Right atrium auricular region (tissue), 2 donors: ENCODE measurements at regions not wholly inside any gene's neighbourhood (a gene's known extent, or its start where the extent isn't known, plus 50 kb on each side); places are given as distances from the start of the nearest gene placed in this dataset.

Experiments used
- DNase-seq: peaks from one replicate; pipeline ENCODE4 v3.0.0-alpha.2; 2019; ENCODE audit warnings: low spot score
- H3K27ac ChIP-seq, 2 donors: fragments of 200-600 bp; sonication (generic); 1 replicate in 1 of 2; 2 replicates in 1 of 2; pipeline ENCODE4 v1.5.1; 2016 to 2019
- H3K27me3 ChIP-seq, 2 donors: fragments of 200-600 bp; sonication (generic); one replicate each; pipeline versions ENCODE4 v1.5.1 to v1.6.0; 2017 to 2019
- H3K36me3 ChIP-seq: fragments of 200-600 bp; sonication (generic); one replicate; pipeline ENCODE4 v1.5.1; 2016
- H3K4me1 ChIP-seq, 2 donors: fragments of 200-600 bp; sonication (generic); one replicate each; pipeline versions ENCODE4 v1.5.1 to v1.6.0; 2017 to 2019
- H3K4me3 ChIP-seq, 2 donors: fragments of 200-600 bp; sonication (generic); 1 replicate in 1 of 2; 2 replicates in 1 of 2; pipeline ENCODE4 v1.5.1; 2017 to 2019; ENCODE audit warnings: mild to moderate bottlenecking in 1 of 2, moderate library complexity in 1 of 2
- H3K9me3 ChIP-seq, 2 donors: fragments of 200-600 bp; sonication (generic); one replicate each; pipeline ENCODE4 v1.5.1; 2019
- TF ChIP-seq, protein P1 (sequence below), 2 donors: fragments of 200-600 bp; sonication (generic); IDR thresholded peaks; one replicate each; pipeline ENCODE4 v1.5.1; 2019; ENCODE audit warnings: antibody characterized with exemption in 2 of 2

DNA sequence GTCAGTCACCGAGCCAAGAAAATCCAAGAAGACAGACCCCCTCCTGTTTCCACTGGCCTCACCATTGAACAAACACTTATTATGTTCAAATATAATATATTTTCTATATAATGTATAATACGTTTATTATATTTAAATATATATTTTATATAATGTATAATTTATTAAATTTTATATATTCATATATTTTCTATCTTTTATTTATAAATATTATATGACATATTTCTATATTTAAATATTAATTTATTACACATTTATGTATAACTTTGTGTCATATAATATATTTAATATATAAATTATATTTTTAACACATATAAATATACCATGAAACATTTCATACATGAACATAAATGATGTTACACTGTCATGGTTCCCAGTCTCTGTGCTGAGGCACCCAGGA, 60.9 kb upstream of the RMDN2 start:
- no peak for DNase-seq
- Histone ChIP-seq H3K36me3 (no peaks in the 10 kb centered on the region), H3K27ac (no peak overlapping the region), H3K4me1 (peaks cover 0 to 20% of the 10 kb centered on the region in 2 donors), H3K27me3 (no peaks in the 10 kb centered on the region), H3K4me3 (no peak overlapping the region), H3K9me3 (peaks cover 0 to 4% of the 10 kb centered on the region in 2 donors)
- TF ChIP-seq, protein P1, sequence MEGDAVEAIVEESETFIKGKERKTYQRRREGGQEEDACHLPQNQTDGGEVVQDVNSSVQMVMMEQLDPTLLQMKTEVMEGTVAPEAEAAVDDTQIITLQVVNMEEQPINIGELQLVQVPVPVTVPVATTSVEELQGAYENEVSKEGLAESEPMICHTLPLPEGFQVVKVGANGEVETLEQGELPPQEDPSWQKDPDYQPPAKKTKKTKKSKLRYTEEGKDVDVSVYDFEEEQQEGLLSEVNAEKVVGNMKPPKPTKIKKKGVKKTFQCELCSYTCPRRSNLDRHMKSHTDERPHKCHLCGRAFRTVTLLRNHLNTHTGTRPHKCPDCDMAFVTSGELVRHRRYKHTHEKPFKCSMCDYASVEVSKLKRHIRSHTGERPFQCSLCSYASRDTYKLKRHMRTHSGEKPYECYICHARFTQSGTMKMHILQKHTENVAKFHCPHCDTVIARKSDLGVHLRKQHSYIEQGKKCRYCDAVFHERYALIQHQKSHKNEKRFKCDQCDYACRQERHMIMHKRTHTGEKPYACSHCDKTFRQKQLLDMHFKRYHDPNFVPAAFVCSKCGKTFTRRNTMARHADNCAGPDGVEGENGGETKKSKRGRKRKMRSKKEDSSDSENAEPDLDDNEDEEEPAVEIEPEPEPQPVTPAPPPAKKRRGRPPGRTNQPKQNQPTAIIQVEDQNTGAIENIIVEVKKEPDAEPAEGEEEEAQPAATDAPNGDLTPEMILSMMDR (IDR thresholded peaks at IDR 0.05), result no peak

DNA sequence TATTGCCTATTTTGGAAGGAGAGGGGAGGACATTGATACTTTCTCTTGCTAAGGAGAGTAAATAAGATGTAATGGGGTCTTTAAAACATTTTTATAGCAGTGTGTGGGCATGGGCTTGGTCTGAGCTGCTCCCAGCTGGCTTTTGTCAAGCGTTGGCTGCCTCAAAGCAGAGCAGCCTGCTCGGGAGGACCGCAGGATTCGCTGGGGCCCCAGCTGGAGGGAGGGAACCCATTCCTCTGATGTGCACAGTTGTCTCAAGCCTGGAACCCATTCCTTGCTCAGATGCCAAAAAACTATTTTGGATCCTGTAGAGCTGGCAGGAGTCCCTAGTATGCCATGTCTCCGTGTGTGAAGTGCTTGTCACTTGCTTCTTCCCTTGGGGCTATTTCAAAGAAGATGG, 59.4 kb upstream of the RMDN2 start:
- Histone ChIP-seq H3K4me3 (no peak overlapping the region), H3K27me3 (no peaks in the 10 kb centered on the region), H3K4me1 (peaks cover 0 to 22% of the 10 kb centered on the region in 2 donors), H3K27ac (no peak overlapping the region), H3K9me3 (no peaks in the 10 kb centered on the region), H3K36me3 (no peaks in the 10 kb centered on the region)
- DNase-seq, result no peak
- TF ChIP-seq, protein P1 (IDR thresholded peaks at IDR 0.05), result no peak

DNA sequence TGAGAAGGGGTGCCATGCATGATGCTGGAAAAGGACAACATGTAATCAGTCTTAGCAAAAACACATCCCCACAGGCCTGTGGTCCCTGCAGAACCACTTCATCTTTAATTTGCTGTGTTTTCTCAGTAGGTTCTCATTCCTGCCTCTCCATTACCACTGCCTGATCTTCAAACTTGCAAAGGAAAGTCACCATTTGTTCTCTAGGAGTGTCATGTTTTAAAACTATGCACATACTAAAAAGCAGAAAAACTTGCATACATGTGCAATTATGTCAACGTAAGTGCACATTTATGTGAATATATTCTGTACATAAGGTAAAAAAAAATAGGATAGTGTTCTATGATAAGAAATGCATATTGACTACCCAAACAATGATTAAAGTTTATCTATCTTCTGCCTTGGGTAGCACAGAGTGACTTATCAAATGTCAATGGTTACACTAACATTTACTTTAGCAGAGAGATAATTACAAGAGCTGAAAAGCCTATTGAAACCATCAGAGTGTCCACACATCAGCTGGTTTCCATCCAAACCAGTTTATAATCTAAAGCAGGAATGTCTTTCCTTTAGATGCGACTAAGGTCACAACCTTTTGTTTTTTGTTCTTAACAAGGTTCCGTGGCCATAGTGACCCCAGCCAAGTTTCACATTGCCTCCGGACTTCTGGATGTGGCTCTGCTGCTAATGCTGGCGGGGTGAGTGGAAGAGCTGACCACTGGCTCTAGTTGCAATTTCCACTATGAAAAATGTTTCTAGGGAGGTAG, 58.7 kb upstream of the RMDN2 start:
- peaks cover 0 to 27% of the 10 kb centered on the region in 2 donors for H3K4me1 ChIP-seq
- no peak overlapping the region for H3K27ac ChIP-seq
- TF ChIP-seq, protein P1 (IDR thresholded peaks at IDR 0.05), result no peak
- H3K9me3 ChIP-seq, result no peaks in the 10 kb centered on the region
- H3K27me3 ChIP-seq, result no peaks in the 10 kb centered on the region
- no peak for DNase-seq
- no peak overlapping the region for H3K4me3 ChIP-seq
- H3K36me3 ChIP-seq, result no peaks in the 10 kb centered on the region

DNA sequence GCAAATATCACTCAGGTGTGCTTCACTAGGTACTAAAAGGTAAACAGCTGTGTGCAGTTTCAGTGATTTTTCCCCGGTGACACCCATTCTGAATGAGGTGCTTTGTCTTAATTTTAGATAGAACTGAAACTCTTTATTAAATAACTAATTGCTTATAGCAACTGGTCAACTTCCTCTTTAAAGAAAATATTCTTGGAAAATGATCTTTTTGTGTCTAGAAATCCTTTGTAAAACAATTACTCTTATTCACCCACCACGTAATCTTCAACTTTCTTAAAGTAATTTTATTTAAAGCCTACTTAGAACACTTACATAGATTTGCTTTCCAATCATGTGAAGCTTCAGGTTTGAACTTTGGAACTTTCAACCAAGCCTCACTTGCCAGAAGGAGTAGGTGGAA, 57.9 kb upstream of the RMDN2 start:
- H3K4me3 ChIP-seq, result no peak overlapping the region
- TF ChIP-seq, protein P1 (IDR thresholded peaks at IDR 0.05), result no peak
- H3K4me1 ChIP-seq, result peaks cover 0 to 31% of the 10 kb centered on the region in 2 donors
- H3K36me3 ChIP-seq, result no peaks in the 10 kb centered on the region
- no peaks in the 10 kb centered on the region for H3K27me3 ChIP-seq
- no peak overlapping the region for H3K27ac ChIP-seq
- no peaks in the 10 kb centered on the region for H3K9me3 ChIP-seq
- DNase-seq, result no peak

DNA sequence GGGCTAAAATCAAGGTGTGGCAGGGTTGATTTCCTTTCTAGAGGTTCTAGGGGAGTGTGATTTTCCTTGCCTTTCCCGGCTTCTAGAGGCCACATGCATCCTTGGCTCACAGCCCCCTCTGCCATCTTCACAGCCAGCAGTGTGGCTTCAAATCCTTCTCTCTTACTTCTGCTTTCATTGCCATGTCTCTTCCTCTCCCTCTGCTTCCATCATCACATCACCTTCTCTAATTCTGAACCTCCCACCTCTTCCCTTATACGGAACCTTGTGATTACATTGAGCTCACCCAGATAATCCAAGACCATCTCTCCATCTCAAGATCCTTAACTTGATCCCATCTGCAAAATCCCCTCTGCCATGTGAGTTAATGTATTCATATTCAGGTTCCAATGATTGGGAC, 56.2 kb upstream of the RMDN2 start:
- Histone ChIP-seq H3K36me3 (no peaks in the 10 kb centered on the region), H3K27me3 (no peaks in the 10 kb centered on the region), H3K4me3 (no peak overlapping the region), H3K4me1 (peaks cover 0 to 48% of the 10 kb centered on the region in 2 donors), H3K9me3 (no peaks in the 10 kb centered on the region), H3K27ac (no peak overlapping the region)
- no peak for DNase-seq
- TF ChIP-seq, protein P1 (IDR thresholded peaks at IDR 0.05), result no peak

DNA sequence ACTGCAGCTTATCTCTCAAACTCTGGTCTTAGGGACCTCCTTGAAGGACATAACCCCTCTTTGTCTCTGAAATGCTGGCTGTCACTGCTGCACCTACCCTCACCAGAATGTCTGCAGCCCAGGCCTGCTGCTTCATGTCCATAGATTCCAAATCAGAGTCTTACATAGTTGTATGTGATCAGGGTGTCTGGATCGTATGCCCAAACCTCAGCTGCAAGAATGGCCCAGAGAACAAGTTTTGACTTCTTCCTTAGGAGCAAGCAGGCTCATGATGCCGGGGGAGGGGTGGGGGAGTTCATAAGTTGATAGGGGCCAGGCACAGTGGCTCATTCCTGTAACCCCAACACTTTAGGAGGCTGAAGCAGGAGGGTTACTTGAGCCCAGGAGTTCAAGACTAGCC, 55.8 kb upstream of the RMDN2 start:
- Histone ChIP-seq H3K27me3 (no peaks in the 10 kb centered on the region), H3K4me3 (no peak overlapping the region), H3K27ac (no peak overlapping the region), H3K36me3 (no peaks in the 10 kb centered on the region), H3K4me1 (peaks cover 0 to 52% of the 10 kb centered on the region in 2 donors), H3K9me3 (no peaks in the 10 kb centered on the region)
- DNase-seq, result no peak
- TF ChIP-seq, protein P1 (IDR thresholded peaks at IDR 0.05), result no peak
